ENCODE measurements at regions not wholly inside any gene's neighbourhood (a gene's known extent, or its start where the extent isn't known, plus 50 kb on each side); places are given as distances from the start of the nearest gene placed in this dataset.

DNA sequence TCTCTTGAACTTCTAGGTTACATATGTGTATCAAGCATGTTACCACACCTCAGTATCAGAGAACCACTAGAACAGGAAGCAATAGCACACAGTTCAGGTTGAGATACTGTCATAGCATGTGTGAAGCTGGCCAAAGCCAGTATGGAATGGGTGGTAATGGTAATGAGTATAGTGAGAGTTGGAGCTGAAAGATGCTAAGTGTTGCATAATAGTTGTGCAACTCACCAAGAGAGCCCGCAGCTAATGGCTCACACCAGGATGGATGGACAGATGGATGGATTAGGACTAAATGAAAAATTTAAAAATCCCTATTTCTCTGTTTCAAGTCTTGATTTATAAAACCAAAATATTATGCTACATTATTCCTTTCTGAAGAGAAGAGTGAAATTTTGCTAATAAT, 53.4 kb upstream of the KCNN2 start:
- TF ChIP-seq CTCF (IDR thresholded peaks at IDR 0.05) (no peak), EZH2phosphoT487 (IDR thresholded peaks at IDR 0.05) (no peak)
